ENCODE measurements at regions not wholly inside any gene's neighbourhood (a gene's known extent, or its start where the extent isn't known, plus 50 kb on each side); places are given as distances from the start of the nearest gene placed in this dataset.

GRCh38 chr6:74048387-74048786 is 352.4 kb downstream of the CD109 start:
- TF ChIP-seq CTCF (IDR thresholded peaks at IDR 0.05 in 8 of 11, conservative IDR thresholded peaks at IDR 0.05 in 3 of 11), result no peak
- no peak for TF ChIP-seq POLR2AphosphoS5 (IDR thresholded peaks at IDR 0.05)
